Psoas muscle (tissue), 7 donors: ENCODE measurements at regions not wholly inside any gene's neighbourhood (a gene's known extent, or its start where the extent isn't known, plus 50 kb on each side); places are given as distances from the start of the nearest gene placed in this dataset.

Source experiments
- ATAC-seq, 4 donors: fragments of 200-7000 bp; cut with Tn5 transposase; one replicate each; pipeline ENCODE4 v1.9.1; 2020; ENCODE audit warnings: moderate library complexity in 3 of 4, mild to moderate bottlenecking in 2 of 4
- DNase-seq, 2 donors: peaks; one replicate each; pipeline ENCODE4 v3.0.0-alpha.2; 2020
- H3K27ac ChIP-seq: fragments of 200-600 bp; one replicate; pipeline ENCODE4 v1.8.0; 2022
- H3K27me3 ChIP-seq, 3 donors: fragments of 200-600 bp in 1 of 3; one replicate each; pipeline versions ENCODE4 v1.6.1 to v1.8.0; 2013 to 2022; ENCODE audit warnings: low read length in 2 of 3, mild to moderate bottlenecking in 2 of 3, moderate library complexity in 1 of 3; ENCODE audit not compliant: insufficient read depth in 3 of 3
- H3K36me3 ChIP-seq, 2 donors: fragments of 200-600 bp in 1 of 2; one replicate each; pipeline versions ENCODE4 v1.6.1 to v1.8.0; 2013 to 2022; ENCODE audit warnings: low read depth in 1 of 2, mild to moderate bottlenecking in 1 of 2, moderate library complexity in 1 of 2; ENCODE audit not compliant: insufficient read depth in 1 of 2
- H3K4me1 ChIP-seq: fragments of 200-600 bp; one replicate; pipeline ENCODE4 v1.8.0; 2022
- H3K4me3 ChIP-seq: fragments of 200-600 bp; one replicate; pipeline ENCODE4 v1.8.0; 2022; ENCODE audit warnings: mild to moderate bottlenecking
- H3K9me3 ChIP-seq: fragments of 200-600 bp; one replicate; pipeline ENCODE4 v1.8.0; 2022
- CTCF ChIP-seq: fragments of 200-600 bp; IDR thresholded peaks from one replicate; pipeline ENCODE4 v1.8.0; 2022; ENCODE audit warnings: antibody characterized with exemption
- WGBS, 3 donors: extraction: QIAGEN DNeasy Blood & Tissue Kit; methylation state at CpG; one replicate each; pipeline versions ENCODE4 v1.1.6 to v1.1.7; 2013; 5-methylcytosine and 5-hydroxymethylcytosine counted together
- intact Hi-C, 2 donors: fragments of 100-400 bp; cut with DNase I; formaldehyde crosslinking; loops; one replicate each; pipeline versions ENCODE4 v1.11.0 to v1.14.2; 2022
- donor health status: healthy with polysubstance abuse.
- donor health status: DM: no; HTN: no; CAD: no; lungs with moderate emphysema.
- donor health status: Bipolar disorder and iron deficiency.
- donor health status: healthy.
- donor health status: DM: yes; HTN: yes; CAD: no.
- donor health status: DM: no; HTN: no; CAD: no.
- donor health status: DM: yes; HTN: yes; CAD: no.

GRCh38 chr4:8685831-8686230 is 93.3 kb downstream of the CPZ start:
- intact Hi-C loops = no loop called here
- TF ChIP-seq CTCF = no peak
- H3K27ac ChIP-seq = no peak overlapping the region
- no peaks in the 10 kb centered on the region for H3K4me1 ChIP-seq
- DNase-seq = no peak
- H3K36me3 ChIP-seq = no peaks in the 10 kb centered on the region
- H3K9me3 ChIP-seq = no peaks in the 10 kb centered on the region
- no peak overlapping the region for H3K4me3 ChIP-seq
- ATAC-seq = no peak
- peaks cover 0 to 13% (median 4%) of the 10 kb centered on the region in 3 donors for H3K27me3 ChIP-seq
- WGBS, 3 donors = 71 to 75% (median 73%) methylated on average over 6 of the region's 6 CpGs

GRCh38 chr4:8683462-8683861 is 90.9 kb downstream of the CPZ start:
- intact Hi-C loops = no loop called here
- H3K27ac ChIP-seq = no peak overlapping the region
- ATAC-seq = no peak
- WGBS, 3 donors = 92 to 96% (median 96%) methylated on average over 5 of the region's 5 CpGs
- TF ChIP-seq CTCF = no peak
- no peaks in the 10 kb centered on the region for H3K9me3 ChIP-seq
- H3K4me1 ChIP-seq = no peaks in the 10 kb centered on the region
- H3K36me3 ChIP-seq = no peaks in the 10 kb centered on the region
- DNase-seq = no peak
- H3K4me3 ChIP-seq = no peak overlapping the region
- H3K27me3 ChIP-seq = peaks cover 0 to 12% (median 0%) of the 10 kb centered on the region in 3 donors

GRCh38 chr4:8682725-8683124 is 90.2 kb downstream of the CPZ start:
- Histone ChIP-seq H3K4me3 (no peak overlapping the region), H3K36me3 (no peaks in the 10 kb centered on the region), H3K27ac (no peak overlapping the region), H3K4me1 (no peaks in the 10 kb centered on the region), H3K27me3 (peaks cover 0 to 8% (median 0%) of the 10 kb centered on the region in 3 donors), H3K9me3 (no peaks in the 10 kb centered on the region)
- WGBS, 3 donors = 7 to 12% (median 12%) methylated on average over 10 of the region's 10 CpGs
- TF ChIP-seq CTCF = no peak
- ATAC-seq = no peak
- no peak for DNase-seq
- intact Hi-C loops = no loop called here

GRCh38 chr4:8682296-8682695 is 89.7 kb downstream of the CPZ start:
- no peak for DNase-seq
- no peak for TF ChIP-seq CTCF
- H3K4me1 ChIP-seq = no peaks in the 10 kb centered on the region
- no peak overlapping the region for H3K27ac ChIP-seq
- no peak overlapping the region for H3K4me3 ChIP-seq
- no peaks in the 10 kb centered on the region for H3K9me3 ChIP-seq
- 75 to 80% (median 78%) methylated on average over 4 of the region's 4 CpGs for WGBS, 3 donors
- intact Hi-C loops = no loop called here
- H3K27me3 ChIP-seq = peaks cover 0 to 8% (median 0%) of the 10 kb centered on the region in 3 donors
- ATAC-seq = no peak
- H3K36me3 ChIP-seq = no peaks in the 10 kb centered on the region

GRCh38 chr4:8681391-8681790 is 88.8 kb downstream of the CPZ start:
- intact Hi-C loops = no loop called here
- DNase-seq = no peak

More at GRCh38 chr4:8681391-8681790, 88.8 kb downstream of the CPZ start:
- no peak for ATAC-seq
- Histone ChIP-seq H3K9me3 (no peaks in the 10 kb centered on the region), H3K27ac (no peak overlapping the region), H3K4me3 (no peak overlapping the region), H3K4me1 (no peaks in the 10 kb centered on the region), H3K36me3 (no peaks in the 10 kb centered on the region), H3K27me3 (peaks cover 0 to 8% (median 0%) of the 10 kb centered on the region in 3 donors)
- WGBS, 3 donors = 48 to 54% (median 51%) methylated on average over 11 of the region's 11 CpGs
- TF ChIP-seq CTCF = no peak
